GM23248 (cell line): ENCODE measurements at regions not wholly inside any gene's neighbourhood (a gene's known extent, or its start where the extent isn't known, plus 50 kb on each side); places are given as distances from the start of the nearest gene placed in this dataset.

Experiments
- DNase-seq: peaks from one replicate; pipeline ENCODE4 v3.0.0-alpha.2; 2015
- H2AFZ ChIP-seq: fragments of 200-600 bp; sonication (generic); 2 replicates; pipeline ENCODE4 v1.6.1; 2016; ENCODE audit warnings: antibody characterized with exemption
- H3F3A ChIP-seq: fragments of 200-600 bp; sonication (generic); 2 replicates; pipeline ENCODE4 v1.6.1; 2016; ENCODE audit warnings: mild to moderate bottlenecking, antibody characterized with exemption, mixed run types; ENCODE audit not compliant: insufficient read depth
- H3K27ac ChIP-seq: fragments of 200-600 bp; sonication (generic); 2 replicates; pipeline ENCODE4 v1.5.1; 2016; ENCODE audit warnings: mild to moderate bottlenecking
- H3K27me3 ChIP-seq: fragments of 200-600 bp; sonication (generic); replicated peaks from 2 replicates; pipeline ENCODE4 v1.6.1; 2016; ENCODE audit warnings: mild to moderate bottlenecking; ENCODE audit not compliant: insufficient read depth
- H3K36me3 ChIP-seq: fragments of 200-600 bp; sonication (generic); 2 replicates; pipeline ENCODE4 v1.6.1; 2016; ENCODE audit warnings: low read depth, mild to moderate bottlenecking
- H3K4me1 ChIP-seq: fragments of 200-600 bp; sonication (generic); 2 replicates; pipeline ENCODE4 v1.6.1; 2016; ENCODE audit warnings: mild to moderate bottlenecking; ENCODE audit not compliant: insufficient read depth
- H3K4me2 ChIP-seq: fragments of 200-600 bp; sonication (generic); one replicate; pipeline ENCODE4 v1.6.1; 2016; ENCODE audit warnings: mild to moderate bottlenecking; ENCODE audit not compliant: unreplicated experiment
- H3K4me3 ChIP-seq: fragments of 200-600 bp; sonication (generic); 2 replicates; pipeline ENCODE4 v1.5.1; 2016; ENCODE audit warnings: mild to moderate bottlenecking
- H3K79me2 ChIP-seq: fragments of 200-600 bp; sonication (generic); 2 replicates; pipeline ENCODE4 v1.6.1; 2016; ENCODE audit warnings: mild to moderate bottlenecking; ENCODE audit not compliant: insufficient read depth
- H3K9ac ChIP-seq: fragments of 200-600 bp; sonication (generic); 2 replicates; pipeline ENCODE4 v1.6.1; 2016; ENCODE audit warnings: mild to moderate bottlenecking
- H3K9me2 ChIP-seq: fragments of 200-600 bp; sonication (generic); 2 replicates; pipeline ENCODE4 v1.6.1; 2016; ENCODE audit warnings: mixed run types, mild to moderate bottlenecking, moderate library complexity; ENCODE audit not compliant: insufficient read depth
- H3K9me3 ChIP-seq: fragments of 200-600 bp; sonication (generic); one replicate; pipeline ENCODE4 v1.6.1; 2017; ENCODE audit warnings: low read depth
- H4K20me1 ChIP-seq: fragments of 200-600 bp; sonication (generic); 2 replicates; pipeline ENCODE4 v1.6.0; 2016; ENCODE audit not compliant: insufficient read depth
- EZH2 ChIP-seq: fragments of 200-600 bp; sonication (generic); IDR thresholded peaks from 2 replicates; pipeline ENCODE4 v1.6.1; 2018; ENCODE audit warnings: antibody characterized with exemption, mild to moderate bottlenecking; ENCODE audit not compliant: insufficient read depth, poor library complexity, severe bottlenecking
- EZH2phosphoT487 ChIP-seq: fragments of 200-600 bp; sonication (generic); IDR thresholded peaks from 2 replicates; pipeline ENCODE4 v1.6.1; 2018; ENCODE audit warnings: antibody characterized with exemption, moderate library complexity, mild to moderate bottlenecking, low read depth; ENCODE audit not compliant: insufficient read depth
- WGBS, 2 experiments: methylation state at CpG; one replicate each; pipeline ENCODE4 v1.1.6; 2015 to 2017; ENCODE audit warnings: low lambda C conversion rate in 2 of 2, low coverage in 1 of 2; ENCODE audit errors: missing lambda C conversion rate in 2 of 2; 5-methylcytosine and 5-hydroxymethylcytosine counted together
- in situ Hi-C: fragments of 300-500 bp; cut with MboI; formaldehyde crosslinking; loops from 2 replicates; pipeline ENCODE4 v1.15.0; 2020

GRCh38 chr3:154889227-154889634 is 190.9 kb upstream of the MME start:
- H4K20me1 ChIP-seq = no peaks in the 10 kb centered on the region
- peaks cover 29% of the 10 kb centered on the region for H3F3A ChIP-seq
- H3K27ac ChIP-seq = no peak overlapping the region
- H3K9ac ChIP-seq = no peak overlapping the region
- H3K9me3 ChIP-seq = no peaks in the 10 kb centered on the region
- no peaks in the 10 kb centered on the region for H3K27me3 ChIP-seq
- 96 to 97% methylated on average over 14 to 33 of the region's 36 CpGs for WGBS, 2 experiments
- peaks cover 22% of the 10 kb centered on the region for H3K4me1 ChIP-seq
- no peaks in the 10 kb centered on the region for H3K9me2 ChIP-seq
- no peaks in the 10 kb centered on the region for H3K79me2 ChIP-seq
- no peak overlapping the region for H3K4me2 ChIP-seq
- H3K4me3 ChIP-seq = no peak overlapping the region
- no peak for DNase-seq
- in situ Hi-C loops = no loop called here
- no peak overlapping the region for H2AFZ ChIP-seq
- no peaks in the 10 kb centered on the region for H3K36me3 ChIP-seq
- TF ChIP-seq EZH2 (no peak), EZH2phosphoT487 (no peak)

GRCh38 chr3:154887869-154888268 is 192.2 kb upstream of the MME start:
- TF ChIP-seq EZH2 = no peak
- TF ChIP-seq EZH2phosphoT487 = no peak
- Histone ChIP-seq H3K4me2 (no peak overlapping the region), H3K9ac (no peak overlapping the region), H3K36me3 (no peaks in the 10 kb centered on the region), H3K27me3 (no peaks in the 10 kb centered on the region), H3K4me3 (no peak overlapping the region), H3K79me2 (no peaks in the 10 kb centered on the region), H3K27ac (no peak overlapping the region), H3K4me1 (peaks cover 22% of the 10 kb centered on the region), H3K9me3 (no peaks in the 10 kb centered on the region), H2AFZ (no peak overlapping the region), H4K20me1 (no peaks in the 10 kb centered on the region), H3F3A (peaks cover 30% of the 10 kb centered on the region), H3K9me2 (no peaks in the 10 kb centered on the region)
- 96 to 100% methylated on average over 3 of the region's 3 CpGs for WGBS, 2 experiments
- in situ Hi-C loops = no loop called here
- no peak for DNase-seq

GRCh38 chr3:154886437-154886836 is 193.7 kb upstream of the MME start:
- H3K4me1 ChIP-seq = peaks cover 22% of the 10 kb centered on the region
- H3K9ac ChIP-seq = peak overlapping the region; percentile 52
- peak; percentile 98 for DNase-seq
- no peaks in the 10 kb centered on the region for H3K9me2 ChIP-seq
- no peaks in the 10 kb centered on the region for H3K79me2 ChIP-seq
- no peaks in the 10 kb centered on the region for H3K9me3 ChIP-seq
- H3F3A ChIP-seq = peaks cover 30% of the 10 kb centered on the region
- H3K4me2 ChIP-seq = peak overlapping the region; percentile 80
- H3K27ac ChIP-seq = peak overlapping the region; percentile 80
- no peaks in the 10 kb centered on the region for H3K36me3 ChIP-seq
- peak overlapping the region; percentile 47 for H3K4me3 ChIP-seq
- WGBS, 2 experiments = 0% methylated on average over 3 of the region's 3 CpGs
- H3K27me3 ChIP-seq = no peaks in the 10 kb centered on the region
- peak overlapping the region; percentile 22; the same call in 1 of the 2 replicates for H2AFZ ChIP-seq
- TF ChIP-seq EZH2 = no peak
- TF ChIP-seq EZH2phosphoT487 = peak; percentile 69; the same call in 1 of the 2 replicates
- no peaks in the 10 kb centered on the region for H4K20me1 ChIP-seq
- in situ Hi-C loops = no loop called here

GRCh38 chr3:154885418-154885817 is 194.7 kb upstream of the MME start:
- 95 to 97% methylated on average over 3 of the region's 3 CpGs for WGBS, 2 experiments
- no peak overlapping the region for H3K4me2 ChIP-seq
- no peak overlapping the region for H3K4me3 ChIP-seq
- no peaks in the 10 kb centered on the region for H4K20me1 ChIP-seq
- no peaks in the 10 kb centered on the region for H3K79me2 ChIP-seq
- no peaks in the 10 kb centered on the region for H3K9me3 ChIP-seq
- DNase-seq = peak; percentile 3
- TF ChIP-seq EZH2phosphoT487 = no peak
- TF ChIP-seq EZH2 = no peak
- H3K9me2 ChIP-seq = no peaks in the 10 kb centered on the region
- no peak overlapping the region for H2AFZ ChIP-seq
- H3K4me1 ChIP-seq = peaks cover 22% of the 10 kb centered on the region
- no peaks in the 10 kb centered on the region for H3K36me3 ChIP-seq
- in situ Hi-C loops = no loop called here
- peak overlapping the region; percentile 80; the same call in 1 of the 2 replicates for H3K27ac ChIP-seq
- no peak overlapping the region for H3K9ac ChIP-seq
- H3K27me3 ChIP-seq = no peaks in the 10 kb centered on the region
- H3F3A ChIP-seq = peaks cover 30% of the 10 kb centered on the region

- in situ Hi-C loops = no loop called here
- H3K36me3 ChIP-seq = no peaks in the 10 kb centered on the region
- no peaks in the 10 kb centered on the region for H3K9me2 ChIP-seq
- no peak overlapping the region for H3K4me3 ChIP-seq
- H3F3A ChIP-seq = peaks cover 30% of the 10 kb centered on the region
- peaks cover 22% of the 10 kb centered on the region for H3K4me1 ChIP-seq
- peak; percentile 50 for DNase-seq
- no peaks in the 10 kb centered on the region for H4K20me1 ChIP-seq
- no peaks in the 10 kb centered on the region for H3K27me3 ChIP-seq
- 0 out of 2 replicates have a peak overlapping the region, but pooled peaks have one; percentile 4 for H3K27ac ChIP-seq
- no peak overlapping the region for H2AFZ ChIP-seq
- no peak for TF ChIP-seq EZH2
- no peak for TF ChIP-seq EZH2phosphoT487
- no peaks in the 10 kb centered on the region for H3K79me2 ChIP-seq
- H3K9ac ChIP-seq = no peak overlapping the region
- peak overlapping the region; percentile 1 for H3K4me2 ChIP-seq
- no peaks in the 10 kb centered on the region for H3K9me3 ChIP-seq
Observed at GRCh38 chr3:154884952-154885351, 195.2 kb upstream of the MME start.
